ENCODE measurements at regions not wholly inside any gene's neighbourhood (a gene's known extent, or its start where the extent isn't known, plus 50 kb on each side); places are given as distances from the start of the nearest gene placed in this dataset.

GRCh38 chr3:82022836-82023235 lies 261.4 kb upstream of the GBE1 start:
- TF ChIP-seq CTCF (IDR thresholded peaks at IDR 0.05) (no peak), POLR2A (IDR thresholded peaks at IDR 0.05) (no peak)
